Sigmoid colon (tissue), 4 donors: ENCODE measurements at regions not wholly inside any gene's neighbourhood (a gene's known extent, or its start where the extent isn't known, plus 50 kb on each side); places are given as distances from the start of the nearest gene placed in this dataset.

Experiments
- CTCF ChIP-seq, 4 experiments: fragments of 450-650 bp in 3 of 4; fragments of 200-600 bp in 1 of 4; IDR thresholded peaks; one replicate each; pipeline ENCODE4 v1.5.1; 2016 to 2019; ENCODE audit warnings: antibody characterized with exemption in 4 of 4, mild to moderate bottlenecking in 3 of 4, moderate library complexity in 2 of 4
- EP300 ChIP-seq, 4 donors: sonication (generic); formaldehyde crosslinking; IDR thresholded peaks; one replicate each; pipeline ENCODE4 v1.6.1; 2017; ENCODE audit warnings: antibody characterized with exemption in 4 of 4

- TF ChIP-seq CTCF (IDR thresholded peaks at IDR 0.05) (no peak), EP300 (IDR thresholded peaks at IDR 0.05) (no peak)
Observed at GRCh38 chr12:14239350-14239934, 126.0 kb upstream of the ATF7IP start.
